BE2C (cell line): ENCODE measurements at regions not wholly inside any gene's neighbourhood (a gene's known extent, or its start where the extent isn't known, plus 50 kb on each side); places are given as distances from the start of the nearest gene placed in this dataset.

Experiments
- DNase-seq: peaks from one replicate; pipeline ENCODE4 v3.0.0-alpha.2; 2020
- H3K27me3 ChIP-seq: fragments of 250-450 bp; sonication (Bioruptor Pico); 2 replicates; pipeline ENCODE4 v1.5.1; 2020; ENCODE audit warnings: mild to moderate bottlenecking
- H3K36me3 ChIP-seq: fragments of 250-450 bp; sonication (Bioruptor Pico); 2 replicates; pipeline ENCODE4 v1.5.1; 2020; ENCODE audit warnings: mild to moderate bottlenecking
- H3K4me1 ChIP-seq: fragments of 250-450 bp; sonication (Bioruptor Pico); 2 replicates; pipeline ENCODE4 v1.5.1; 2020
- H3K4me3 ChIP-seq: 2 replicates; pipeline ENCODE4 v1.5.1; 2011; ENCODE audit warnings: low read depth, low read length
- H3K9me3 ChIP-seq: fragments of 250-450 bp; sonication (Bioruptor Pico); 2 replicates; pipeline ENCODE4 v1.5.1; 2020
- TF ChIP-seq, protein P1 (sequence below): IDR thresholded peaks from 2 replicates; pipeline ENCODE4 v1.5.1; 2012; ENCODE audit warnings: mild to moderate bottlenecking, low read depth, low read length

GRCh38 chr11:81444297-81444696, 1289.4 kb downstream of the FAM181B start:
- Histone ChIP-seq H3K9me3 (no peaks in the 10 kb centered on the region; the same call in 1 of the 2 replicates), H3K27me3 (no peaks in the 10 kb centered on the region), H3K4me1 (no peaks in the 10 kb centered on the region), H3K36me3 (no peaks in the 10 kb centered on the region), H3K4me3 (no peak overlapping the region)
- TF ChIP-seq, protein P1, sequence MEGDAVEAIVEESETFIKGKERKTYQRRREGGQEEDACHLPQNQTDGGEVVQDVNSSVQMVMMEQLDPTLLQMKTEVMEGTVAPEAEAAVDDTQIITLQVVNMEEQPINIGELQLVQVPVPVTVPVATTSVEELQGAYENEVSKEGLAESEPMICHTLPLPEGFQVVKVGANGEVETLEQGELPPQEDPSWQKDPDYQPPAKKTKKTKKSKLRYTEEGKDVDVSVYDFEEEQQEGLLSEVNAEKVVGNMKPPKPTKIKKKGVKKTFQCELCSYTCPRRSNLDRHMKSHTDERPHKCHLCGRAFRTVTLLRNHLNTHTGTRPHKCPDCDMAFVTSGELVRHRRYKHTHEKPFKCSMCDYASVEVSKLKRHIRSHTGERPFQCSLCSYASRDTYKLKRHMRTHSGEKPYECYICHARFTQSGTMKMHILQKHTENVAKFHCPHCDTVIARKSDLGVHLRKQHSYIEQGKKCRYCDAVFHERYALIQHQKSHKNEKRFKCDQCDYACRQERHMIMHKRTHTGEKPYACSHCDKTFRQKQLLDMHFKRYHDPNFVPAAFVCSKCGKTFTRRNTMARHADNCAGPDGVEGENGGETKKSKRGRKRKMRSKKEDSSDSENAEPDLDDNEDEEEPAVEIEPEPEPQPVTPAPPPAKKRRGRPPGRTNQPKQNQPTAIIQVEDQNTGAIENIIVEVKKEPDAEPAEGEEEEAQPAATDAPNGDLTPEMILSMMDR, result no peak
- no peak for DNase-seq

DNA sequence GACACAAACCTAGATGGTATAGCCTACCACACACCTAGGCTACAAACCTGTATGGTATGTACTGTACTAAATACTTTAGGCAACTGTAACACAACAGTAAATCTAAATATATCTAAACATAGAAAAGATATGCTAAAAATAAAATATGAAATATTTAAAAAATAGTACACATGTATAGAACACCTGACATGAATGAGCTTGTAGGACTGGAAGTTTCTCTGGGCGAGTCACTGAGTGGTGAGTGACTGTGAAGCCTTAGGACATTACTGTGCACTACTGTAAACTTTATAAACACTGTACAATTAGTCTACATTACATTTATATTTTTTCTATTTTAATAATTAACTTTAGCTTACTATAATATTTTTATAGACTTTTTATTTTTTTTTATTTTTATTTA, 1301.3 kb downstream of the FAM181B start:
- no peaks in the 10 kb centered on the region for H3K36me3 ChIP-seq
- no peaks in the 10 kb centered on the region; the same call in 1 of the 2 replicates for H3K9me3 ChIP-seq
- TF ChIP-seq, protein P1, result no peak
- DNase-seq, result no peak
- no peaks in the 10 kb centered on the region for H3K4me1 ChIP-seq
- H3K4me3 ChIP-seq, result no peak overlapping the region
- no peaks in the 10 kb centered on the region for H3K27me3 ChIP-seq

DNA sequence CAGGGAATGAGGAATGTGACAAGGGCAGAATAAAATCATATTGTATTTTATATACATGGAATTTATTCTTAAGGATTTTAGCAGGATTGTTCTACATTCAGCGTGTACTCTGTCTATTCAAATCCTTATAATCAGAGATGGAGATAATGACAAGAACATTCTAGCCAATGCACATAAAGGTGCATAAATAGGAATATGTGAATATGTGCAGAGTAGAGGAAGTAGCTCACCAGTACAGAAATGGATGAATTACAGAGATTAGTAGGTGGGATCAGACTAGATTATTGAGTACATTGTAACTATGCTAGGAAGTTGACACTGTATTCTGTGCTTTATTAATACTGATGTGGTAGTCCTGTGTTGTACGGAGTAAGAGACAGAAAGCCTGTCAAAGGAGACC, 1308.8 kb downstream of the FAM181B start:
- DNase-seq, result no peak
- H3K9me3 ChIP-seq, result no peaks in the 10 kb centered on the region
- H3K4me3 ChIP-seq, result no peak overlapping the region
- TF ChIP-seq, protein P1, result no peak
- no peaks in the 10 kb centered on the region for H3K4me1 ChIP-seq
- no peaks in the 10 kb centered on the region for H3K36me3 ChIP-seq
- H3K27me3 ChIP-seq, result no peaks in the 10 kb centered on the region

DNA sequence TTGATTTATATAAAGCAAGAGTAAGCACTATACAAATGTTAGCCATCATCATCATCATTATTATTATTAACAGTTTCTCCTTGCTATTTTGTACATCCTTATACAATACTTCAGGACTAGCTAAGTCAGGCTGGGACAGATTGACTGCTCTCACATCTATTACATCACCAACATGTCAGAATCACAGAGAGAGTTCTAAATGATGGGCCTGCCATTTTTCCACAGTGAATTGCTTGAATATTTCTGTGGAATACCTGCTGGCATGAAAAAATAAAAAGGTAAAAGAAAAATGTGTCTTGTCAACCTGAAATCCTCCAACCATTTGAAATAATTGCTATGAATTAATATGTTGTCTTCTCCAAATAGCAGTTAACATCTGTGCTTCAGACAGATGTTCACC, 1311.3 kb downstream of the FAM181B start:
- Histone ChIP-seq H3K27me3 (no peaks in the 10 kb centered on the region), H3K4me3 (no peak overlapping the region), H3K4me1 (no peaks in the 10 kb centered on the region), H3K36me3 (no peaks in the 10 kb centered on the region), H3K9me3 (no peaks in the 10 kb centered on the region)
- DNase-seq, result no peak
- TF ChIP-seq, protein P1, result no peak

- no peaks in the 10 kb centered on the region for H3K27me3 ChIP-seq
- no peaks in the 10 kb centered on the region for H3K36me3 ChIP-seq
- TF ChIP-seq, protein P1, result no peak
- no peaks in the 10 kb centered on the region for H3K9me3 ChIP-seq
- H3K4me3 ChIP-seq, result no peak overlapping the region
- DNase-seq, result no peak
- no peaks in the 10 kb centered on the region for H3K4me1 ChIP-seq
Observed at GRCh38 chr11:81421251-81421860, 1312.3 kb downstream of the FAM181B start.

DNA sequence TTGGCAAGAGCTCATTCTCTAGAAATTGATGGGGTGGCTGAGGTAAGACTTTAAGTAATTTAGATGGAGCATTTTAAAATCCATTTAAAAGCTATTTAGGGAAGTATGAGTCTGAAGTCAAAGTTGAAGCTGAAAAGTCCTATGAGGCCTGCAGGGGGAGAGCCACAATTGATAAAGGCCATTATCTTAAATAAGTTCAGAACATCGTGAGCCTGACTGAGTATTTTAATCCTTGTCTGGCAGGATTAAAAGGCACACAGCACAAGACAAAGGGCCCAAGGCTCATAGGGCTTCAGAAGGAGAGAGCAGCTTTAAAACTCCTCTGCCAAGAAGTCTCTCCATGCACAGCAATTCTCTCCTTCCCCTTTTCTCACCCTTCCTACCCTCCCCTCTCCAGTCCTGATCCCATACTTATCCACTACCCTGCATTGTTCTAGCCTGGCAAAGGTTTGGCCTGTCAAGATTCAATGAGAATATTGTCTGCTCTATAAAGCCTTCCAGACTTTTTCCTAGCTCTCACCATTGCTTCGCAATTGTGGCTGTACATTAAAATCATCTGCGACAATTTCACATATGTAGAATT, 1312.9 kb downstream of the FAM181B start:
- no peaks in the 10 kb centered on the region for H3K36me3 ChIP-seq
- H3K27me3 ChIP-seq, result no peaks in the 10 kb centered on the region
- TF ChIP-seq, protein P1, result no peak
- H3K9me3 ChIP-seq, result no peaks in the 10 kb centered on the region
- no peaks in the 10 kb centered on the region for H3K4me1 ChIP-seq
- H3K4me3 ChIP-seq, result no peak overlapping the region
- no peak for DNase-seq
